NCI-H2227 (cell line): ENCODE measurements at regions not wholly inside any gene's neighbourhood (a gene's known extent, or its start where the extent isn't known, plus 50 kb on each side); places are given as distances from the start of the nearest gene placed in this dataset.
"Not testable (repeated sequence)": the region's sequence is repeated elsewhere in the genome, so short reads cannot be mapped to it uniquely, and the experiment has no call there.

Source experiments
- DNase-seq: peaks from one replicate; lab custom pipeline; 2025; ENCODE audit not compliant: unreplicated experiment; lab: John Stamatoyannopoulos, UW

DNA sequence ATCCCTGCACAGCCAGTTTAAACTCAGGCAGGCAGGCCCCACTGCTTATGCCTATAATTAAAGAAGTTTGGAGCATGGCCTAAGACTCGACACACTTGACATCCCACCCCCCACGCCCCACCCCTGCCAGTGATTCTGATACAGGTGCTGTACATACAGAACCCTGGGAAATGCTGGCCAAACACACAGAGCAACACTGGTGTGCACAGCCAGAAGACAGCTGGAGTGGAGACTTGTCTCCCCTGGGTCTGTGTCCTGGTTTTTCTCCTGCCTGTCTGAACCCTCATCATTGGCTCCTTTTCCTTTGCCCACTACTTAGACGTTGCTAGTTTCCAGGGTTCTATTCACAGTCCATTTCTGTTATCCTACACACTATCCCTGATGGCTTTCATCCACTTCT lies 76.8 kb downstream of the DLEU7 start:
- no peak for DNase-seq

GRCh38 chr13:50772881-50773280 lies 70.6 kb downstream of the DLEU7 start:
- DNase-seq: not testable (repeated sequence)
